ENCODE measurements at regions not wholly inside any gene's neighbourhood (a gene's known extent, or its start where the extent isn't known, plus 50 kb on each side); places are given as distances from the start of the nearest gene placed in this dataset.
"Not testable (repeated sequence)": the region's sequence is repeated elsewhere in the genome, so short reads cannot be mapped to it uniquely, and the experiment has no call there.

DNA sequence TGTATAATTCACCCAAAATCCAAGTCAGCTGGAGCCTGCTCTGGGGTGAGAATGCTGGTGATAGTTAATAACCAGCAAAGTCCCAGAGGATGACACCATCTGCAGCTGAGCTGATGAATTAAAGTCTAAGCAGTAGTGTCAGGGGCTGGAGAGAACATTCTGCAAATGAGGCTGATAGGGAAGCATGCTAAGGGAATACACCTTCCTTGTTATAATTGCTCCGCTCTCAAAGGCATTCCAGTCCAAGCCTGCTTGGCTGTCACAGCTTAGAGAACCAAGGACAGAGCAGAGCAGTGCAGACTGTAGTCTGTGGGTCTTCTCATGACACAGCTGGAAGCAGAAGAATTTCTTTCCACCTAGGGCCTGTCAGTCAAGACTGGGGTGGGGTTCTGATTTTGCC lies 283.1 kb downstream of the SIPA1L2 start:
- no peak for DNase-seq (ENCODE audit: low spot score)

DNA sequence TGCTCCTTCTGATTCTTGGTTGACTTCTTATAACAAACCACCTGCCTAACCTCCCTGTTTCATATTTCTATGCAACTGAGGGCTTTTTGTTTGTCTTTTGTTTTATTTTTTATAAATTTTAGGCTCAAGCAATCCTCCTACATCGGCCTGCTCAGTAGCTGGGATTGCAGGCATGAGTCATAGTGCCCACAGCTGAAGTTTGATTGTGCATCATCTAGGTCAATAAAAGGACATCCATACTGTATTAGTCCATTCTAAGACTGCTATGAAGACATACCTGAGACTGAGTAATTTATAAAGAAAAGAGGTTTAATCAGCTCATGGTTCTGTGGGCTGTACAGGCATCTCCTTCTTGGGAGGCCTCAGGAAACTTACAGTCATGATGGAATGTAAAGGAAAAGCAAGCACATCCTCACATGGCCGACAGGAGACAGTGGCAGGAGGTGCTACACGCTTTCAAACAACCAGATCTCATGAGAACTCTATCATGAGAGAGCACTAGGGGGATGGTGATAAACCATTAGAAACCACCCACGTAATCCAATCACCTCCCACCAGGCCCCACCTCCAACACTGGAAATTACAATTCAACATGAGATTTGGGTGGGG lies 285.0 kb downstream of the SIPA1L2 start:
- no peak for DNase-seq (ENCODE audit: low spot score)

DNA sequence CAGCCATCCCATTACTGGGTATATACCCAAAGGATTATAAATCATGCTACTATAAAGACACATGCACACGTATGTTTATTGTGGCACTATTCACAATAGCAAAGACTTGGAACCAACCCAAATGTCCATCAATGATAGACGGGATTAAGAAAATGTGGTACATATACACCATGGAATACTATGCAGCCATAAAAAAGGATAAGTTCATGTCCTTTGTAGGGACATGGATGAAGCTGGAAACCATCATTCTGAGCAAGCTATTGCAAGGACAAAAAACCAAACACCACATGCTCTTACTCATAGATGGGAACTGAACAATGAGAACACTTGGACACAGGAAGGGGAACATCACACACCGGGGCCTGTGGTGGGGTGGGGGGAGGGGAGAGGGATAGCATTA lies 285.7 kb downstream of the SIPA1L2 start:
- DNase-seq (ENCODE audit: low spot score) = not testable (repeated sequence)

- no peak for DNase-seq (ENCODE audit: low spot score)
Measured at GRCh38 chr1:232340446-232340845, 289.5 kb downstream of the SIPA1L2 start.

GRCh38 chr1:232339073-232339472 lies 290.9 kb downstream of the SIPA1L2 start:
- no peak for DNase-seq (ENCODE audit: low spot score)

- DNase-seq (ENCODE audit: low spot score) = no peak
Measured at GRCh38 chr1:232335741-232336293, 294.1 kb downstream of the SIPA1L2 start.

DNA sequence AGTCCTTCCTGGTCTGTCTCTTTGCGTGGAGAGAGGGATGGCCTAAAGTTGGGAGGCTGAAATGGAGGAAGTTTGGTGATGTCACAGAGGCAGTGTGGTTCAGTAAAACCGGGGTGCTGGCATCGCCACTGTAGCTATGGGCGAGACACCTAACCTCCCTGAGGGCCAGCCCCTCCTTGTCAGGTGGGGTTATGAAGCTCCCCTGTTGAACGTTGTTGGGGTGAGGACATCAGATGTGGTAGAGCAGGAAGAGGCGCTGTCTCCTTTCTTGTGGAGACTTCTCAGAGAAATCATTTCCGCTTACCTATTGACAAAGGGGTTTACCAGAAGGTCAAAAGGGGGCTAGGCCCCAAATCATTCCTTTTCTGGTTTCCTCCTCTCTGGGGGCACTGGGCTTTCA lies 294.7 kb downstream of the SIPA1L2 start:
- DNase-seq (ENCODE audit: low spot score) = no peak

GRCh38 chr1:232334811-232335210 lies 295.1 kb downstream of the SIPA1L2 start:
- DNase-seq (ENCODE audit: low spot score) = no peak

DNA sequence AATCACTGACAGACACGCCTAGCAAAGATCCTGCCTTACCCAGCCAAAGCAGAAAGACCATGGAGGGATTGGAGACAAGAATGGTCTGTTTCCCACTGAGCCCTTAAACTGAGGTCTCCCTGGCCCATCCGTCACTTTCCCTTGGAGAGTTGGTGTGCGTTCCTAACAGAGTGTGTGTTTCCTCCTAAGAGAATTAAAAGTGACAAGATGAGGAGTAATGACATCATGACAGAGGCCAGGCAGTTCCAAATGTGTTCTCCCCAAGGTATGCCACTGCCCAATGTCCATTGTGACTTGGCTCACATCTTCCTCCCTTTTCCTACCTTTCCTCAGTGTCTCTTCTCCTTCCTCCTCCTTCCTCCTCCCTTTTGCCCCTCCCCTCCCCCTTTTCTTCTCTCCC lies 295.7 kb downstream of the SIPA1L2 start:
- DNase-seq (ENCODE audit: low spot score) = no peak

DNA sequence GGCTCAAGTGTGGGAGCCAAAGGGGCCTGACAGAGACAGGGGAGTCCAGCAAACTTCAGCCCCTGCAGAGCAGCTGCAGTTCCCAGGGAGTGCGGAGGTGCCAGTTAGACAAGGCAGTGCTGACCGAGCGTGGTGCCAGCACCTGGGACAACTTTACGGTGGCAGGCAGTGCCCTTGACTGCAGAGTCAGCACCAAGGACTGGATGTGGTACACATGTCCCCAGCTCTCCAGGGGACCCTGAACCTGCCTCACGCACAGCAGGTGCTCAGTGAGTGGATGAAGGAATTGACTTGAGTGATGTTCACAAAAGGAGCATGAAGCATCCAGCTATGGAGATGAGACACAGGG lies 296.5 kb downstream of the SIPA1L2 start:
- no peak for DNase-seq (ENCODE audit: low spot score)

DNA sequence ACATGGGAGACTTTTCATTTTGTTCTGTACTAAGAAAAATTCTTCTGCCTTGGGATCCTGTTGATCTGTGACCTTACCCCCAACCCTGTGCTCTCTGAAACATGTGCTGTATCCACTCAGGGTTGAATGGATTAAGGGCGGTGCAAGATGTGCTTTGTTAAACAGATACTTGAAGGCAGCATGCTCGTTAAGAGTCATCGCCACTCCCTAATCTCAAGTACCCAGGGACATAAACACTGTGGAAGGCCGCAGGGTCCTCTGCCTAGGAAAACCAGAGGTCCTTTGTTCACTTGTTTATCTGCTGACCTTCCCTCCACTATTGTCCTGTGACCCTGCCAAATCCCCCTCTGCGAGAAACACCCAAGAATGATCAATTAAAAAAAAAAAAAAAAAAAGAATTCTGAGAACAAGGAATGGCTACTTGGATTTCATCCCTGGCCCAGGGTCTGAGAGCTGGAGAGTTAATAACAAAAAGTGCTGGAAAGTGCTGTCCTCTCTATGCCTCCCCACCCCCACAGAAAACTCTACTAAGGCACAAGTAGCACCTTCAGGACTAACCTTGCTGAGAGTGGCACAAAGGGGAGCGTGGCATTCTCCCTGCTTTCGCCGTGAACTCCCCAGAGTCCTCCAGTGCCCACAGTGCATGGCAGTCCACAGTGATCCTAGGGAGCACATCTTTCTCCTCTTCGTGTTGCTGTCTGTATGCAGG lies 297.1 kb downstream of the SIPA1L2 start:
- DNase-seq (ENCODE audit: low spot score) = not testable (repeated sequence)

DNA sequence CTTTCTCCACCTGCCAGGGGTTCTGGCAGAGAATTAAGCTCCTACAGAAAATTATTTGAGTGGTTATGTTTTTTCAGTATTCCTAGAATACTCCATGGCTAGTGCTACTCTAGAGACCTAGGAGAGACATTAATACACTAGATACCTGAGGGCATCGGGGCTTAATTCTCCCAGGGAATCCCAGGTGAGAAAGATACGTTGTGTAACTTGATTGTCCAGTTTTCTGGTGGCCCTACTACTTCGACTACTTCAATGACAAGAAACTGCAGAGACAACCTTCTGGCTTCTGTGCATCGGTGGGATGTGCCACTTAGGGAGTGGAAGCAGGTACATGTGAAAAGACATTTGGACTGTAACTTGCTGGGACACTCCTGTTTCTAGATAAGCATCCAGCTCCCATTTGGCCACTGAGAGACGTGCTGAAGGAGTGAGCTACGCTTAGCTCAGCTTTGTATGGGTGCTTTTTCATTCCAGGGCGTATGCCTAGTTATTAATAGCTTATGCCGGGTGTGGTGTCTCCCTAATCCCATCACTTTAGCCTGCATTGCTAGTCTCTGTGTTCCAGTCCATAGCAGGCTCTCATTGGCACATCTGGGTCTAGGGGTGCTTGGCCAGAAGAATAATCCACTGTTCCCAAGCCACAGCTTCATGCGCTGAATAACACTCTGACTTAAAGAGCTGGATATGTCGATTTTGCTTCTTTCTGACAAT lies 300.7 kb downstream of the SIPA1L2 start:
- DNase-seq (ENCODE audit: low spot score) = no peak

GRCh38 chr1:232328486-232329102 lies 301.3 kb downstream of the SIPA1L2 start:
- no peak for DNase-seq (ENCODE audit: low spot score)

DNA sequence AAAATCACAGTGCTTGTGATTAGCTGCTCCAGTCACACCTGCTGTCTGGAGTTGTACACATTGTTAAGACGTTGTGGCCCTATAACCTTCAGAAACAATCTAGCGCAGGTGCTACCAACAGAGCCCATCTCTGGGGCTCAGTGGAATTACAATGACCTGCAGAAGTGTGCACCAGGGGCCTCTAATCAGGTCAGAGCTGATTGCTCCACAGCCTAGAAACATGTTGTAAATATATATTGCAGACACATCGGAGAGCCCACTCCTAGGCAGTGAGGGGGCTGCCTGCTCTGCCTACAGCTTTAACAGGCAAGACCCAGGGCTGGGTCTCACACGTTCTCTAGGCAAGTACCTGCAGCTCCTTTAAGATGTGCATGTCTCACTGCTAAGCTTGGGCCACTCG lies 302.0 kb downstream of the SIPA1L2 start:
- no peak for DNase-seq (ENCODE audit: low spot score)

GRCh38 chr1:232327269-232327668 lies 302.7 kb downstream of the SIPA1L2 start:
- DNase-seq (ENCODE audit: low spot score) = no peak

DNA sequence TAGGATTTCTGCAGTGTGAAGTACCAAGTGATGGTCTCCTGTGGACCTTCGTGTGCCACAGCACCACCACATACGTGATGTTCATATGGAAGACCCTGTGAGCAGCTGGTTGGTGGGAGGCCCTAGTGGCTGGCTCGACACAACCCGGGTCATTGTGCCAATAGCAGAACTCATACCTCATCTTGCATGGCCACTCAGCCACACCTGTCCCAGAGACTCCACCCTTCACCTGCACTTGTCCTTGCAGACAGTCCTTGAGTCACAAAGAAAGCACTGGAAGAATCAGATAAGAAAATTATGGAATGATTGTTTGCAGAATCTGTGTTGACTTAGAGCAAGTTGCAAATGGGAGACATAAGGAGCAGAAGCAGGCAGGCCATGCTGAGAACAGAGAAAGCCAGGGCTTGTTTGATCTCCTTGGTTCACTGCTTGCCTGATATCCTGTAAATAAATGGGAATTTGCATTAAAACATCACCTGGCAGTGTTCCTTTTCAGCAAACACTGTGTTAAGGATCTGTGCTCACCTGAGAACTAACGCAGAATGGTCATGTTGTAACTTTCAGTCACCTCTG lies 307.7 kb downstream of the SIPA1L2 start:
- no peak for DNase-seq (ENCODE audit: low spot score)

DNA sequence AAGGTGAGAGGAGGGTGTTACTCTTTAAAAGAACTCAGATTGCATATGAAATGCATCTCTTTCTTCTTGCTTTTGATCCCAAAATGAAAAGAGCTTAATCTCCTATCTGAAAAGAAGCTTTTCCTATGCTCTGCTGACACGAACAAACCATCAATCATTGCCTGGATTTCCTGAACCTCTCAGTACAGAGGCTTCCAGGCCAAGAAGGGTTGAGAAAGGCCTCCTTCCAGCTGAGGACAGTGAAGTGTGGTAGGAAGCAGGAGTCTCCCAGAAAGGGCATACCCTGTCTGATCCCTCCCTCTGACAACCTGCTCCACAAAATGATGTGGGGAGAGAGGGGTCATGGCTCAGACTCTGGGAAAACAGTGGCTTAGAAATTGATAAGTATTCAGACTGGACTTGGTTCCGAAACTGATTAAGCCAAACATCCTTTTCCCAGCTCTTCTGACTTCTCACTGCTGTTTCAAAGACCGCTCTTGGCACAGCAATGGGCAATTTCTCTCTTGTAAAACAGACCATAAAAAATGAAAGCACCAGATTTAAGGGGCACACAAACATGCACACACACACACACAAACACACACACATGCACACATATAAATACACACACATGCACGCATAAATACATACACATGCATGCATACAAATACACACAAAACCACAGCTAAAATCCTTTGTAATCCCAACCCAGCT lies 310.3 kb downstream of the SIPA1L2 start:
- DNase-seq (ENCODE audit: low spot score) = no peak

- no peak for DNase-seq (ENCODE audit: low spot score)
Measured at GRCh38 chr1:232319072-232319471, 310.9 kb downstream of the SIPA1L2 start.

DNA sequence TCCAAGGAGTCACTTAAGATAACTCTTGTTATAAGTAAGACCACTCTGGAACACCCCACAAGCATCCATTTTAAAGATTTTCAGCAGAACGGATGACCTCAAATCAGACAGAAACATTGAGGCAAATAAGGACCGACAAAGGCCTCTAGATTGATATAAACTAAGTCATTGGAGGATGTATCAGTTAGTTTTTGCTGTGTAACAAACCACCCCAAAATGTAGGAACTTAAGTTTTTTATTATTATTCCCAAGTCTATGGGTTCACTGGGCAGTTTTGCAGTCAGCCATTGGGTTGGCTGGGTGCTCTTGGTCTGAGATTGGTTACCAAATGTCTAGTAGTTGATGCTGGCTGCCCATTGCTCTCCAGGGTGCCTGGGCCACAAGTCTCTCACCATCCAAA lies 311.8 kb downstream of the SIPA1L2 start:
- no peak for DNase-seq (ENCODE audit: low spot score)

GRCh38 chr1:232317350-232317749 lies 312.6 kb downstream of the SIPA1L2 start:
- DNase-seq (ENCODE audit: low spot score) = no peak

DNA sequence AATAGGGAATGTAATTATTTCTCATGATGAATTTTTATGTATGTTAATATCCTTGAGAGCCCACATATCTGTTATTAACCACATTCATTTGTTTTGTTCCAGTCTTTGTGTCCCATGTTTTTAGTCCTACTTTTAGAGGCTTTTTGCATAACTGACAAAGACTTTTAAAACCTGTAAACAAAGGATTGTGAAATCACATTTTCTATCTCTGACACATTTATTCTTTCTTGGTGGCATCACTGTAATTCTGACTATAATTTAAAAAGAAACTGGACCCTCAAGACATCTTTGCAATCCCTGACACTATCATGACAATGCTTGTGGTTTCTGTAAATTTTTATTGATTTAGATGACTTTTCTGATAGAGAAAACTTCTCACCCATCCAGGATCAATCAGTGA lies 313.1 kb downstream of the SIPA1L2 start:
- no peak for DNase-seq (ENCODE audit: low spot score)

GRCh38 chr1:232313876-232314275 lies 316.1 kb downstream of the SIPA1L2 start:
- not testable (repeated sequence) for DNase-seq (ENCODE audit: low spot score)

All from putamen (tissue), 1 donor.